ENCODE measurements at regions not wholly inside any gene's neighbourhood (a gene's known extent, or its start where the extent isn't known, plus 50 kb on each side); places are given as distances from the start of the nearest gene placed in this dataset.

- TF ChIP-seq, protein P1, sequence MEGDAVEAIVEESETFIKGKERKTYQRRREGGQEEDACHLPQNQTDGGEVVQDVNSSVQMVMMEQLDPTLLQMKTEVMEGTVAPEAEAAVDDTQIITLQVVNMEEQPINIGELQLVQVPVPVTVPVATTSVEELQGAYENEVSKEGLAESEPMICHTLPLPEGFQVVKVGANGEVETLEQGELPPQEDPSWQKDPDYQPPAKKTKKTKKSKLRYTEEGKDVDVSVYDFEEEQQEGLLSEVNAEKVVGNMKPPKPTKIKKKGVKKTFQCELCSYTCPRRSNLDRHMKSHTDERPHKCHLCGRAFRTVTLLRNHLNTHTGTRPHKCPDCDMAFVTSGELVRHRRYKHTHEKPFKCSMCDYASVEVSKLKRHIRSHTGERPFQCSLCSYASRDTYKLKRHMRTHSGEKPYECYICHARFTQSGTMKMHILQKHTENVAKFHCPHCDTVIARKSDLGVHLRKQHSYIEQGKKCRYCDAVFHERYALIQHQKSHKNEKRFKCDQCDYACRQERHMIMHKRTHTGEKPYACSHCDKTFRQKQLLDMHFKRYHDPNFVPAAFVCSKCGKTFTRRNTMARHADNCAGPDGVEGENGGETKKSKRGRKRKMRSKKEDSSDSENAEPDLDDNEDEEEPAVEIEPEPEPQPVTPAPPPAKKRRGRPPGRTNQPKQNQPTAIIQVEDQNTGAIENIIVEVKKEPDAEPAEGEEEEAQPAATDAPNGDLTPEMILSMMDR (IDR thresholded peaks at IDR 0.05) = no peak
- no peak for TF ChIP-seq POLR2A (IDR thresholded peaks at IDR 0.05)
These were observed 317.9 kb downstream of the ZSWIM6 start for GRCh38 chr5:61649971-61650370.
